Ascending aorta (tissue), 2 donors: ENCODE measurements at regions not wholly inside any gene's neighbourhood (a gene's known extent, or its start where the extent isn't known, plus 50 kb on each side); places are given as distances from the start of the nearest gene placed in this dataset.
"Not testable (repeated sequence)": the region's sequence is repeated elsewhere in the genome, so short reads cannot be mapped to it uniquely, and the experiment has no call there.

Experiments
- DNase-seq, 2 donors: peaks; one replicate each; pipeline ENCODE4 v3.0.0-alpha.2; 2019; ENCODE audit warnings: low spot score in 2 of 2
- H3K27ac ChIP-seq, 2 donors: fragments of 200-600 bp; sonication (generic); one replicate each; pipeline ENCODE4 v1.5.1; 2016 to 2017; ENCODE audit warnings: mild to moderate bottlenecking in 1 of 2
- H3K27me3 ChIP-seq: fragments of 200-600 bp; sonication (generic); one replicate; pipeline ENCODE4 v1.5.1; 2017
- H3K36me3 ChIP-seq, 2 donors: fragments of 200-600 bp; sonication (generic); one replicate each; pipeline ENCODE4 v1.5.1; 2016
- H3K4me1 ChIP-seq, 2 donors: fragments of 200-600 bp; sonication (generic); one replicate each; pipeline ENCODE4 v1.5.1; 2016 to 2017; ENCODE audit warnings: mild to moderate bottlenecking in 1 of 2
- H3K4me3 ChIP-seq, 2 donors: fragments of 200-600 bp; sonication (generic); one replicate each; pipeline ENCODE4 v1.5.1; 2016 to 2017; ENCODE audit warnings: mild to moderate bottlenecking in 1 of 2
- H3K9me3 ChIP-seq, 2 donors: fragments of 200-600 bp; sonication (generic); one replicate each; pipeline ENCODE4 v1.5.1; 2016
- CTCF ChIP-seq, 3 experiments: fragments of 200-600 bp in 2 of 3; fragments of 450-650 bp in 1 of 3; sonication (generic) in 2 of 3; IDR thresholded peaks; one replicate each; pipeline ENCODE4 v1.5.1; 2016 to 2019; ENCODE audit warnings: antibody characterized with exemption in 3 of 3, mild to moderate bottlenecking in 1 of 3, moderate library complexity in 1 of 3
- intact Hi-C: fragments of 100-400 bp; cut with DNase I; formaldehyde crosslinking; loops from one replicate; pipeline ENCODE4 v1.15.1; 2023

GRCh38 chr14:43793579-43793978, 713.5 kb downstream of the FSCB start:
- no peaks in the 10 kb centered on the region for H3K27me3 ChIP-seq
- no peaks in the 10 kb centered on the region for H3K4me1 ChIP-seq
- H3K27ac ChIP-seq = no peak overlapping the region
- H3K9me3 ChIP-seq = no peaks in the 10 kb centered on the region
- H3K4me3 ChIP-seq = no peak overlapping the region
- no peak for TF ChIP-seq CTCF (IDR thresholded peaks at IDR 0.05)
- H3K36me3 ChIP-seq = no peaks in the 10 kb centered on the region
- DNase-seq = no peak
- intact Hi-C loops = no loop called here

GRCh38 chr14:43792980-43793379, 714.1 kb downstream of the FSCB start:
- intact Hi-C loops = no loop called here
- H3K36me3 ChIP-seq = no peaks in the 10 kb centered on the region
- H3K4me3 ChIP-seq = no peak overlapping the region
- H3K9me3 ChIP-seq = no peaks in the 10 kb centered on the region
- no peaks in the 10 kb centered on the region for H3K4me1 ChIP-seq
- H3K27me3 ChIP-seq = no peaks in the 10 kb centered on the region
- no peak for TF ChIP-seq CTCF (IDR thresholded peaks at IDR 0.05)
- H3K27ac ChIP-seq = no peak overlapping the region
- no peak for DNase-seq

- Histone ChIP-seq H3K4me1 (no peaks in the 10 kb centered on the region), H3K36me3 (no peaks in the 10 kb centered on the region), H3K4me3 (no peak overlapping the region), H3K9me3 (no peaks in the 10 kb centered on the region), H3K27me3 (no peaks in the 10 kb centered on the region), H3K27ac (no peak overlapping the region)
- DNase-seq = no peak
- TF ChIP-seq CTCF (IDR thresholded peaks at IDR 0.05) = no peak
- intact Hi-C loops = no loop called here
Measured at GRCh38 chr14:43790681-43791080, 716.4 kb downstream of the FSCB start.

- no peak for DNase-seq
- Histone ChIP-seq H3K27me3 (no peaks in the 10 kb centered on the region), H3K36me3 (no peaks in the 10 kb centered on the region), H3K9me3 (no peaks in the 10 kb centered on the region), H3K4me3 (no peak overlapping the region), H3K4me1 (no peaks in the 10 kb centered on the region), H3K27ac (no peak overlapping the region)
- intact Hi-C loops = no loop called here
- no peak for TF ChIP-seq CTCF (IDR thresholded peaks at IDR 0.05)
Measured at GRCh38 chr14:43789458-43789857, 717.6 kb downstream of the FSCB start.

- no peaks in the 10 kb centered on the region for H3K9me3 ChIP-seq
- H3K36me3 ChIP-seq = no peaks in the 10 kb centered on the region
- intact Hi-C loops = no loop called here
- DNase-seq = no peak
- H3K27me3 ChIP-seq = no peaks in the 10 kb centered on the region
- H3K4me3 ChIP-seq = no peak overlapping the region
- no peak for TF ChIP-seq CTCF (IDR thresholded peaks at IDR 0.05)
- no peaks in the 10 kb centered on the region for H3K4me1 ChIP-seq
- no peak overlapping the region for H3K27ac ChIP-seq
Measured at GRCh38 chr14:43786066-43786762, 720.9 kb downstream of the FSCB start.

- H3K36me3 ChIP-seq, H3K4me3 ChIP-seq, H3K4me1 ChIP-seq, DNase-seq, intact Hi-C loops, H3K27ac ChIP-seq, H3K27me3 ChIP-seq, H3K9me3 ChIP-seq: not testable (repeated sequence)
Measured at GRCh38 chr14:43784432-43784831, 722.7 kb downstream of the FSCB start.
